ENCODE measurements at regions not wholly inside any gene's neighbourhood (a gene's known extent, or its start where the extent isn't known, plus 50 kb on each side); places are given as distances from the start of the nearest gene placed in this dataset.

GRCh38 chr15:31824024-31824423 is 206.3 kb upstream of the CHRNA7 start:
- no peak for DNase-seq (ENCODE audit: low read depth)

DNA sequence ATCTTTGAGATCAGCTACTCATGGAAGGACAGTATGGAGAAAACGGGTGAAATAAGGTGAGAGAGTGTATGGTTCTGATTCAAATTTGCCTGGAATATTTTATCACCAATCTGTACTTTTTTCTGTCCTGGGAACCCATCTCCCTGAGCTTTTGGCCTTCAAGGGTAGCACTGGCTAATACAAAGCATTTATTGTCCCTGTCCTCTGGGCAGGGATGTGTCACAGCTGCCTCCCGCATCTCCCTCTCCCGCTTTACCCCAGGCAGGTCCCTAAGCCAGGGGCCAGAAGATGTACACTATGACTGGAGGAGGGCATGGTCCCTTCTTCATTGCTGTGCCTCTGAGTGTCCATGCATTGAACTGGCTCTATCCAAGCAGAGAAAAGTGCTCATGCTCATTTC is 201.7 kb upstream of the CHRNA7 start:
- DNase-seq (ENCODE audit: low read depth): no peak

- no peak for DNase-seq (ENCODE audit: low read depth)
Measured at GRCh38 chr15:31830591-31830990, 199.7 kb upstream of the CHRNA7 start.

- DNase-seq (ENCODE audit: low read depth): no peak
Measured at GRCh38 chr15:31831596-31831995, 198.7 kb upstream of the CHRNA7 start.

GRCh38 chr15:31834654-31835053 is 195.7 kb upstream of the CHRNA7 start:
- DNase-seq (ENCODE audit: low read depth): no peak

DNA sequence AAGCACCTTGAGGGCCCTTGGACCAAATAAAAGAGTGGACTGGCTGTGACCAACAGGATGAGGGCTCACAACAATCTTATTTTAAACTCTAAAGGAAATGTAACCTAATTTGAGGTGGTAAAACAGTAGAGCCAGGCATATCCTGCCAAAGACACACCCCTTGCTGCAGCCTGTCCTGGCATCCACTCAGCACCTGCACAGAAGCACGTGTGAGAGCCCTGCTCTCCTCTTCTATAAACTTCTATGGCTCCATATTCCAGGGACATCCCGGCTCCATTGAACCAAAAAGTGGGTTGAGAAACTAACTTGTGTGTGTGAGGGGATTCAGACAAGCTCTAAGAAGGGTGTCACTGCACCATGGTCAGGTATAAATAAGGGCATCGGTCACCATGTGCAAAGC is 190.9 kb upstream of the CHRNA7 start:
- no peak for DNase-seq (ENCODE audit: low read depth)

DNA sequence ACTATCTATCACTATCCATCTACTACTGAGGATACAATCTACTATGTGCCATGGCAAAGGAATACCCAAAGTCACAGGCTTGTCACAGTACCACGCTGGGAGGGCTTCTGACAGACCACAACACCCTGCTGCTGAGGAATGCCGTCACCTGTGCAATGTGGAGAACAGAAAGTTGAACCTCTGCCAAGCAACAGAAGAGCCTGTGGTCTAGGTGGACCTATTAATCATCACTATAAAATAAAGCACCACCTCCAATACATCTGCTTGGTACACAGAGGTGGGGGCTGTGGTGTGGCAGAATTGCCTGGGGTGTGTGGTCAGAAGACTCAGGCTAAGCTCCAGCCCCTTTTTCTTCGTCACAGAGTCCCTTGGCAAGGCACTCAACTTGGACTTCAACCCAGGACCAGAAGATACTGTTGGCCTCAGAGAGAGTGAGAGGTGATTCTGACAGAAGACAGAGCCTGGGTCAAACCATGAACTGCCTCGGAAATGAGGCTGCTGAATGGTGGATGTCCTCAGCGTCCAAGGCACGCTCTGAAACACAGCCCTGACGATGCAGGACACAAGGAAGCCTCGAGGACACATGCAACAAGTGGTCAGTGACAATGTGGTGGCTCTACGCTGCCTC is 189.4 kb upstream of the CHRNA7 start:
- no peak for DNase-seq (ENCODE audit: low read depth)

DNA sequence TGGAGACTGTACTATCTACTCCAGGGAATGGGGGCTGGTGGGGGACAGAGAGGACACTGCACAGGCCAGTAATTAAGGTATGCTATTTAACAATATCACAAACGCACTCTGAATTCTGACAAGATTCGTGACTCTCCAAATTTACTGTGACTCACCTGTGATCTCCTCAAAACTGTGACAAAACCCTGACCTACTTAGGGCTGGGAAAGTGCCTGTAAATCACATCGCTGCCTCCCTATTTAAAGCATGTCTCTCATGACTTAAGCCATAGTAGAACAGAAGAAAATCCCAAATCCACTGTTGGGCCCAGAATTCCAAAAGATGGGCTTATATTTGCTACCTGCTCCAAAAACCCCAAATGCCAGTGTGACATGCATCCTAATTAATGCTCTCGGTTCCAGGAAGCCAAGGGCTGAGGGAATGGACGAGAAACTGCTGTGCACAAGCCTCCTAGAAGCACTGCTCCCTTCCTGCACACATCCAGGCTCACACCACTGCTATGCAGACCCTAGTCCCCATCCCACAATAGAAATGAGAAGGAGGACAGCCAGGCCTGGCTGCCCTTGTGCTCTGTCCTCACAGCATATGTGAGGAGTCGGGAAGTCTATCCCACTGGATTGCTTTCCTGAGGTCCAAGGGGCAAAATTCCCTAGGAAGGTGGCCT is 187.7 kb upstream of the CHRNA7 start:
- DNase-seq (ENCODE audit: low read depth): no peak

GRCh38 chr15:31843426-31844055 is 186.8 kb upstream of the CHRNA7 start:
- DNase-seq (ENCODE audit: low read depth): no peak

- no peak for DNase-seq (ENCODE audit: low read depth)
Measured at GRCh38 chr15:31845791-31846190, 184.5 kb upstream of the CHRNA7 start.

GRCh38 chr15:31847961-31848360 is 182.4 kb upstream of the CHRNA7 start:
- DNase-seq (ENCODE audit: low read depth): no peak

DNA sequence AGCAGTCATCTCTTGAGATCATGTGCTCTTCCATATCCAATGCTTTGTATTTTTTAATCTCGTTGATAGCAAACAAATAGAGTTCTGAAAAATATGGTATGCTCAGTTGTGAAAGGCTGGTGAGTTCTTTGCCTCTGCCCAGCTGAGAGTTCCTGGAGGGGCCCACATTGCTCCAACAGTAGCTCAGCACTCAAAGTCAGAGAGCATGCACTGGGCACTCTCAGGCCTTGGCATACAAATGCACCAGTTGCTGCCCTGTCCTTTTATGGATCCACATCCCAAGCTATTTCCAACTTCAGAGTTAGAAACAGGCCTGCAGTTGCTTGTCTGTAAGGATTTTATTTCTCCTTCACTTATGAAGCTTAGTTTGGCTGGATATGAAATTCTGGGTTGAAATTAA is 181.7 kb upstream of the CHRNA7 start:
- DNase-seq (ENCODE audit: low read depth): no peak

- DNase-seq (ENCODE audit: low read depth): no peak
Measured at GRCh38 chr15:31852933-31853799, 177.1 kb upstream of the CHRNA7 start.

GRCh38 chr15:31856581-31856980 is 173.7 kb upstream of the CHRNA7 start:
- no peak for DNase-seq (ENCODE audit: low read depth)

DNA sequence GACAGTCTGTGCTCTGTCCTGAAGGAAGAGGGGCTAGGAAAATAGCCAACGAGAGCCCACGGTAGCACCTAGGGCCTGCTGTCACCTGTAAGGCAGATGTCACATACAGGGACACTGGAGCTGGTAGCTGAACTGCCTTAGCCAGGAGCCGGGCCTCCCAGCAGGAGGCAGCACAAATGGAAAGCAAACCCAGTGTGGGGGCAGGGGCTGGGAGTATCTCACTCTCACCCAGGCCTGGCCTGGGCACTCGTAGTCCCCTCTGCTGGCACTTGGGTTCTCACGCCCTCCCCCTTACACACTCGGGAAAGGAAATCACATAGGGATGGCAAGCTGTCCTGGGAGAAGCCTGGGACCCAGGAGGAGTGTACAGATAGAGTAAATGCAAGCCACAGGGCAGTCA is 173.1 kb upstream of the CHRNA7 start:
- no peak for DNase-seq (ENCODE audit: low read depth)

DNA sequence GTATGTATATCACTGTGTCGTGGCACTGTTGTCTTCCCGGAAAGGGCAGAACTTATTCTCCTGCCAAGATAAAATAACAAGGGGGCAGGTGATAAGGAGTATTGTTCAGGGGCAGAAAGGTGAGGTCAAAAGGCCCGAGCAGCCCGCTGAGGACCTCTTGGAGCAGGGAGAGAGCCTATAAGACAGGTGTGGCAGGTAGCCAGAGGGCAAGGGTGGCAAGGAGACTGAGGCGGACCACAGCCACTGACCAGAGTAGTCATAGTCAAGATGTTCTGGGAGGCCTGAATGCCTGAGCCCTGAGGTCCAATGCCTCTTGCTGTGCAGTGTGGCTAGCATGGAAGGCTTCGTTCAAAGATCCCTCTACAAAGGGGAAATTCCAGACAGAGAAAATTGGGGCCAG is 172.3 kb upstream of the CHRNA7 start:
- no peak for DNase-seq (ENCODE audit: low read depth)

- no peak for DNase-seq (ENCODE audit: low read depth)
Measured at GRCh38 chr15:31866248-31866647, 164.1 kb upstream of the CHRNA7 start.

- DNase-seq (ENCODE audit: low read depth): no peak
Measured at GRCh38 chr15:31867536-31868442, 162.5 kb upstream of the CHRNA7 start.

DNA sequence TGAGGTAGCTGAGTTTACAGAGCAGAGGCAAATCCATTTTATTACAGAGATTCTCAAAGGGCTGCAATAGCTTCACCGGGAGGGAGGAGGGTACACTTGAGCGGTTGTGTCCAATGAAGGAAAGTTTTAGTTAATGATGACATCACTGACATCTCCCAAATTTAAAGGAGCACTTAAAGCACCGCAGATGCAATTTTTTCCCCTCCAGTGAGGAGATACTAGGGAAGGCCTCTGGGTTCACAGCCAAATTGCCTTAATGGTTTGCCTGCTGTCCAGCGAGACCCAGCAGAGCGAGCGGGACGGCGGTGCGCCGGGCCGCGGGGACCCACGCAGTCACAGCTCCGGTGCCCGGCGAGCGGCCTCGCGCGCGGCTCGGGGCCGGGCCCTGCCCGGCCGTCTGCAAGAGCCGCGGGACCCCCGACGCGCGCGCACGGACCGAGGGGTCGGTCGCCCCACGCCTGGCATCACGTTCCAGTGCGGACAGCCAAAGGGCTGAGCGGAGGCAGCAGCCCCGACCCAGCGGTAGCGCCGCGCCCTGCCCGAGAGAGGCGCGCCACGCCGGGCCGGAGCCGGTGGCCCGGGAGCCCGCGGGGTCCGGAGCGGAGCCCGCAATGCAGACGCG is 160.5 kb upstream of the CHRNA7 start:
- no peak for DNase-seq (ENCODE audit: low read depth)

DNA sequence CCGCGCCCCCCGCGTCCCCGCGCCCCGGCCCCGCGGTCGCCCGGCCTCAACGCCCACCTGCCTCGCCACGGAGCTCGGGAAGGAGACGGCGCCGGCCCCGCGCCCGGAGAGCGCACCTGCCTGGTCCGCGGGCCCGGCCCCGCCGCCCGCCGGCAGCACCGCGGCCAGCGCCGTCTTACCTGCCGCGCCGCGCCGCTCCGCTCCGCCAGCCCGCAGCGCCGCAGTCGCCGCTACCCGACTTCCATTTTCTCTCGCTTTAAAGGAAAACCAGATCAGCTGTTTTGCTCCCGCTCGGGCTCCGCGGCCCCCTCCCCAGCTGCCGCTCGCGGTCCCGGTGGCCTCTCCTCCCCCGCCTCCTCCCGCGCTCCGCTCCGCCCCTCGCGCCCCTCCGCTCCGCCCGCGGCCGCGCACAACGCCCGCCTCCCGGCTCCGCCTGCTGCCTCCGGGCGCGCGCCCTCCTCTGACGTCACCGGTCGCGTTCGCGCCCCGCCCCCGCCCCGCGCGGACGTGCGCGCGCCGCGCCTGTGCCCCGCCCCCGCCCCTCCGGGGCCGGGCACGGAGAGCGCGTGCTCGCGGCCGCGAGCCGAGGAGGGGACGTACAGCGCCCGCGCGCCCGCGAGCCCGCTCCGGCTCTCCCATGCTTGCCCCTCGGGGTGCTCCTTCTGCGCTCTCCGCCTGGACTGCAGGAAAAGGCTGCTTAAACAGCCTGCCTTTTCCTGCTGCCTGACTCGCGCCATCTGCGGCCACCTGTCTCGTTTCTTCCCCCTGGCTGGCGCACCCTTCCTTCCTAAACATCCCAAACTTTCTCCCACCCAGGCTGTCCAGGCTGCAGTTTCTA is 159.8 kb upstream of the CHRNA7 start, which contains the start of gene OTUD7A:
Gene OTUD7A, minus strand, starts transcription at position 346 of the 838 bp plus-strand sequence.
- DNase-seq (ENCODE audit: low read depth): peak; percentile 71

All from T-helper 22 cell (primary cell).